SU-DHL-6 (cell line): ENCODE measurements at regions not wholly inside any gene's neighbourhood (a gene's known extent, or its start where the extent isn't known, plus 50 kb on each side); places are given as distances from the start of the nearest gene placed in this dataset.

ENCODE experiments used
- CTCF ChIP-seq: fragments of 200-600 bp; sonication (generic); IDR thresholded peaks from one replicate; pipeline ENCODE4 v1.5.1; 2017; ENCODE audit warnings: antibody characterized with exemption, mild to moderate bottlenecking, low read length, moderate library complexity; ENCODE audit not compliant: insufficient read depth, poor library complexity, severe bottlenecking
- EZH2phosphoT487 ChIP-seq: fragments of 200-600 bp; sonication (generic), shearing (Covaris generic); conservative IDR thresholded peaks from 2 replicates; pipeline ENCODE4 v1.6.1; 2018; ENCODE audit warnings: mild to moderate bottlenecking, antibody characterized with exemption, low read length, moderate library complexity, mixed read lengths

- no peak for TF ChIP-seq CTCF
- TF ChIP-seq EZH2phosphoT487 = no peak
Observed at GRCh38 chr6:144895313-144896278, 610.5 kb downstream of the UTRN start.
